ENCODE measurements at regions not wholly inside any gene's neighbourhood (a gene's known extent, or its start where the extent isn't known, plus 50 kb on each side); places are given as distances from the start of the nearest gene placed in this dataset.
A peak's percentile ranks its signal among the peaks of the same experiment; 100 is the strongest.
"Not testable (repeated sequence)": the region's sequence is repeated elsewhere in the genome, so short reads cannot be mapped to it uniquely, and the experiment has no call there.

DNA sequence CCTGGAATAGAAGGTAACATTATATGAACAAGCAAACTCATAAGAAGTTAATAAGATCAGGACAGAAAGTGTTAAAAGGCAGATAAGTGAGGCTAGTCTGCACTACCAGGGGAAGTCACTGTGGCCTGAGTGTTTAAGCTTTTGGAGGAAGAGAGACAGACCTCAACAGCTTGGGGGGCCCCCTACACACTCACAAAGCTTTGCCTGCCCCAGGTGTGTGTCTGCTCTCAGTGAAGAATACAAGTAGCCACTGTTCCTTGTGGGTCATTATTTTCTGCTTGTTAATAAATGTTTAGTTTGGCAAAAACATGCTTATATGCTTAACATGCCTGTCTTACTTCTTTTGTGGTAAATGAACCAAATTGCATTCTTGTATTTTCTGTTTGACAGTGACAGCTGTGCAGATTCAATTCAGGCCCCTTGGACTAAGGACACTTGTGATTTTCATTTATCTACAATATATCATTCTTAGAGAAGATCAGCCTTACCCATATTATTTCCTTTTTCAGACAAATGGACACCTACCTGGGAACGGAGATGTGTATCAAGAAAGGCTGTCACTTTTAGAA lies 50.7 kb upstream of the C12orf71 start:
- no peak for DNase-seq

- no peak for DNase-seq
Observed at GRCh38 chr12:27140478-27140969, 58.1 kb upstream of the C12orf71 start.

DNA sequence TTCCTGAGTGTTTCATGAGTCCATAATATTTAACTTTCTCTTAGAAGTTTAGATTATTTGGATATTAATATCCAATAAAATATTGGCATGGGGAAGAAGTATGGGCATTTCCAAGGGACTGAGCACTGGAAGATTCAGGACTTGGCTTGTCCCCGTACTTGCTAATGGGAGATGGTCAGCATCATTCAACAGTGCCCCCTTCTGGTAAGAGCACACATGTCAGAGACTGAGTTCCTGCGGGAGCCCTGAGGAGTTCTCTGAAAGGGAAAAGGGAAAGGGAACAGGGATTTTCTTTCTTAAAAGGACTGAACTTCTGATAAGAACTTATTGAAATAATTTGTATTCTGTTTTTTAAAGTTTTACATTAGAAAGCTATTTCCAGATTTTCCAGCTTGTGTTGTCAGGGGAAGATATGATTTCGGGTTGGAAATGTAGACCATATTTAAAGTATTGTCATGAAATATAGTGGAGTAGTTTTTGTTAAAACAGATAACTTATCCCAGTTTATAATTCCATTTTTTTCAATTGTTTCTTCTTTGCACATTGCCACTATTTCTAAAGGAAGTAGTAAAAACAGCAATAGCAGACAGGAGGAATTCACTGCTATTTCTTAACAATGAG lies 59.8 kb upstream of the C12orf71 start:
- DNase-seq, result peak; percentile 5

DNA sequence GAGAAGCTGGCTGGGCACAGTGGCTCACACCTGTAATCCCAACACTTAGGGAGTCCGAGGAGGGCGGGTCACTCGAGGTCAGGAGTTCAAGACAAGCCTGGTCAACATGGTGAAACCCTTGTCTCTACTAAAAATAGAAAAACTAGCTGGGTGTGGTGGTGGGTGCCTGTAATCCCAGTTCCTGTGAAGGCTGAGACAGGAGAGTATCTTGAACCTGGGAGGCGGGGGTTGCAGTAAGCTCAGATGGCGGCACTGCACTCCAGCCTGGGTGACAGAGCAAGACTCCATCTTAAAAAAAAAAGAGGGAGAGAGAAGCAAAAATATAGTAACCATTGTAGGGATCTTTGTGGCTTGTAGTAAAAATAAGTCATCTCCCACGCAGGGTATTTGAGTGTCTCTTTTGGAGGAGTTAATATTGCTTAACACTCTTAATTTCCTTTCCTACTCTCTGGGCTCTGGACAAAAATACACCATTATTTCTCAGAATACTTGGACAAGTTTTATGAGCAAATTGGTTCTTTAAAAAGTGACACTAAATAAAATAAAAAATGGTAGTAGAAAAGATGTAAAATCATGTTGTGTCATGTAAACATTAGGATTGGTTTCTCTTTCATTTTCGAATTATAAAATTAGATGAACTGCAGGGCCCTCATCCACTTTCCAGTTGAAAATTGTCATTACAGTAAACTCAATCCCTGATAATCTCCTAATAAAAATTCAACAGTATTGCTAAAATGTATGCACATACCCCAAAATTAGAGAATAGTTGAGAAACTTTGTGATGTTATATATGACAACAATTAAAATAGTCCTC lies 61.1 kb upstream of the C12orf71 start:
- no peak for DNase-seq

DNA sequence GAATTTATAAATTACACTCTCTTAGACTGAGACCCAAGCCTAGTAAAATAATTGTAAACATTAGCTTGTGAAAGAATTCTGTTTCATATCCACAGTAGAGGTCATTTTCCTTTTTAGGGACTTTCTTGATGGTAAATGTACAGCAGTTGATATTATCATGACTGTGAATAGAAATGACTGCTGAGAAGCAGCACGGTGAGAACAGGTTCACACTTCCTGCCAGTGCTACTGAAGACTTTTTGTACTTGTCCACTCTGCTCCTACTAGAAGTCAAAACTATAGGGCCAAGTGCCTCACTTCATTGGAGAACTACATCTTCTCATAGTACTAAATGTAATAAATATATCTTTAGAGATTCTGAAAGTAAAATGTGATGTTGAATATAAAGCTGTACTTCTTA lies 63.3 kb upstream of the C12orf71 start:
- not testable (repeated sequence) for DNase-seq

GRCh38 chr12:27148373-27148772 lies 66.0 kb upstream of the C12orf71 start:
- DNase-seq, result no peak

DNA sequence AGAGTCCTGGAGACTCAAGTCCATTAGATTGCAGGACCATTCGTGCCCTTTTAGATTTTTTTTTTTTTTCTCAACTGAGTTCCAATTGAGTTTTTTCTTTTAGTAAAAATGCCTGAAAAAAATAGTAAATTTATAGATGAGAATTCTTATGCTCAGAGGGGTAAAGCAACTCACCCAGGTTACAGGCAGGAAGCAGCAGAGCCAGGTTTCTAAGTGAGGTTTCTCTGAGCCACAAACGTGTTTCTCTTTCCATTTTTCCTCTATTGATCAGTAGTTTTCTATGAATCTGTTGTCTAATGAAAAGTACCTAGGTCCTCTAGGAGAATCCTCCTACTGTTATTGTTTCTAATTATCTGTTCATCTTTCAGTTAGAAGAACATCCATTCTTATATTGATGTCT lies 66.4 kb upstream of the C12orf71 start:
- DNase-seq, result no peak

- no peak for DNase-seq
Observed at GRCh38 chr12:27151479-27151878, 69.1 kb upstream of the C12orf71 start.

DNA sequence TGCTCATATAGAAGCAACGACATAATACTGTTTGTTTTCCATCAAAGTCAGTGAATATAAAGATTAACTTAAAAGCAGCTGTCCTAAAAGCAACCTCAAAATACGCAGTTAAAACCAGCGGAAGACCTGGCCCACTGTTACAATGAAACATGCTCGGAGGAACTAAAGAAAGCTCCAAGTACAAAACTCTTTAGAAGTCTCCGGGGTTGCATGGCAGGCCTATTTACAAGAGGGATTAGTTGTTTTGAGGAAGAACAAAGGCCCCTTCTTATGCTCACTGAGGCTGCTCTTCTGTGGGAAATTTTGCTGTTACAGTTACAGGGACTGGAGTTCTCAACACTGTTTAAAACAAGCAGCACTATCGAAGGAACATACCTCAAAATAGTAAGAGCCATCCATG lies 75.9 kb upstream of the C12orf71 start:
- DNase-seq, result no peak

DNA sequence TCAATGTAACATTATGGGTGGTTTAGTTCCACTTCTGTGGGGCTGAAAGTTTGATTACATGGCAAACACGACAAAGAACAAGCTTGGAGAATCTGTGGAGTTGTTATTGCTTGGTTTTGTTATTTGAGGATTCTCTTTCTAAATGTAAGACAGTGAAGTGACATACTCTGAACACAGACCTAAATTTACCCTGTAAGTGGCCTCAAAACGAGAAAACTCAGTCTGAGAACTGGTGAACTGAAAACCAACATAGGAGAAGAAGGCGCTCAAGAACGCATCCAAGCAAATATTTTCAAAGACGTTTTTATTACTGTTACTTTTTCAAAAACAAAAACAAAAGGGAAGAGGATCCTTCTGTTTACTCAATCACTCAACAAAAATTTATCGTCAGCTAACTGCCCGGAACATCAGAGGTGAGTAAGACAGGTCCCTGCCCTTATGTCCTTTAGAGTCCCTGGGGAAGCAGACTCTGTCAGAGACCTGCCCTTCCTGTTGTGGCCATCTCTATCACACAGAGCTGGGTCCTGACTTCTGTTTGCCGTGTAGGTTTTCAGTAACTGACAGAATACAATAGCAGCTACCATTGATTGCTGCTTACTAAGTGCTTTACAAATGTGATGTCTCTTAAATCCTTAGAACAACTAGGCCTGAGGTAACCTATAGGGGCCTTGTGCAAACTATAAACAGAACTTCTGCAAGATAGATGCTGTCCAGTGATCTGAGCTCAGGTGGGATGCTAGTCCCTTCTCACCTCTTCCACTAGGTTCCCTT lies 79.3 kb upstream of the C12orf71 start:
- no peak for DNase-seq

DNA sequence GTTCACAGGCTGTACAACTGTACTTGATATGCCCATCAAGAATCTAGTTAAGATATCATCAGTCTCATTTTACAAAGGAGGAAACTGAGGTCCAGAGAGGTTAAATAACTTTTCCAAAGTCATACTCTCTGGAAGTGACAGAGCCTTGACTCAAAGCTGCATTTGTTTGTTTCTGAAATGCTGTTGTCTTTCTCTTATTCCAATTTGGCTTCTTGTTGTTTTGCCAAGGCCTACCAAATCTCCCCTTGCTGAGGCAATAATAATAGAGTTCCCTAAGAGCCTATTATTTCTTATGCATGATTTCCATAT lies 79.8 kb upstream of the C12orf71 start:
- no peak for DNase-seq

- no peak for DNase-seq
Observed at GRCh38 chr12:27163048-27163715, 80.8 kb upstream of the C12orf71 start.

GRCh38 chr12:27163894-27164293 lies 80.2 kb upstream of the STK38L start:
- DNase-seq, result no peak

GRCh38 chr12:27164330-27165040 lies 79.6 kb upstream of the STK38L start:
- DNase-seq, result no peak

- DNase-seq, result not testable (repeated sequence)
Observed at GRCh38 chr12:27165958-27166357, 78.1 kb upstream of the STK38L start.

GRCh38 chr12:27171494-27171893 lies 72.6 kb upstream of the STK38L start:
- not testable (repeated sequence) for DNase-seq

DNA sequence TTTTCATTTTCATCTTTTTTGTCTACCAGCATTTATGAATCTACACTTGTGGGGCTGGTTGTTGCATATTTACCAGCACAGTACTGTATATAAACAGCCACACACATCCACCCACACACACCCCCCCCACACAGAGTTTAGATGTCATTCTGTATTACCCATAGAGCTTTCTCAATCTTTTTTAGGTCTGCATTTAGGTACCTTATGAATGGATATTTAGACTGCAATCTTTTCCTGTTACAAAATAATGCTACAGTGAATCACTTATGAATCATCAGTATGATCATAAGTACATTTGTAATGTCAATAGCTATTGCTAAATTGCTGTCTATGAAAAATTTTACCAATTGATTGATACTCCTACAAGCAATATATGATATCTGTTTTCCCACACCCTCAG lies 67.3 kb upstream of the STK38L start:
- DNase-seq, result no peak

DNA sequence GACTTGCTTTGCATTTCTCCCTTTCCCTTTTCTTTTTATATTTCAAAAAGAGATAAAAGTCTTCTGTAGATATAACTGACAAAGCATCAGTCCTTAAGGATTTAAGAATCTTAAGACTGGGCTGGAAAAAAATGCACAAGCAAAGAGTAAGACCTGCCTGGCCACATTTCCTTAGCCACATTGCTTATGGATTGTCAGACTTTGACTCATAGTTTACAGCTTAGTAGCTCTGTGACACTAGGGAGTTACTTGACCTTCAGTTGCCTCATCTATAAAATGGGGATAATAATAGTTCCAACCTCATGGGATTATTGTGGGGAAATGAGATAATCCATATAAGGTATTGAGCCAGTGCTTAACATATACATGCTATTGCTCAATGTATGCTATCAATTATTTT lies 66.4 kb upstream of the STK38L start:
- no peak for DNase-seq

DNA sequence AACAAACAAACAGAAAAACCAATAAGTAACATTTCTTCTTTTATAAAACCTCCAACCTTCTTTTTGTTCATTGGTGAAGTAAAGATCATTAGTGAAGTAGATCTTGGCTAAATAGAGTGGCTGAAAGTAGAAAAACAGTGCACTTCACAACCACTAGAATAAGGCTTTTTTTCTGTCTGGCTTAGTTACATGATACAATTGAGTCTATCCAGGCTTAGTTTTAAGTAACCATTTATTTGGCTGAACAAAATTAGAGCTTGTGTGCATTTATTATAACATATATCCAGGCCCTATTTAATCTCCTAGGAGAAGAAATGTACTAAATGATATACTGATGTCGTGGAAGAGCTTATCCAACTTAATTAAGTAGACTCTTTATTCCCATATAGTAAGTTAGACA lies 65.8 kb upstream of the STK38L start:
- DNase-seq, result no peak

DNA sequence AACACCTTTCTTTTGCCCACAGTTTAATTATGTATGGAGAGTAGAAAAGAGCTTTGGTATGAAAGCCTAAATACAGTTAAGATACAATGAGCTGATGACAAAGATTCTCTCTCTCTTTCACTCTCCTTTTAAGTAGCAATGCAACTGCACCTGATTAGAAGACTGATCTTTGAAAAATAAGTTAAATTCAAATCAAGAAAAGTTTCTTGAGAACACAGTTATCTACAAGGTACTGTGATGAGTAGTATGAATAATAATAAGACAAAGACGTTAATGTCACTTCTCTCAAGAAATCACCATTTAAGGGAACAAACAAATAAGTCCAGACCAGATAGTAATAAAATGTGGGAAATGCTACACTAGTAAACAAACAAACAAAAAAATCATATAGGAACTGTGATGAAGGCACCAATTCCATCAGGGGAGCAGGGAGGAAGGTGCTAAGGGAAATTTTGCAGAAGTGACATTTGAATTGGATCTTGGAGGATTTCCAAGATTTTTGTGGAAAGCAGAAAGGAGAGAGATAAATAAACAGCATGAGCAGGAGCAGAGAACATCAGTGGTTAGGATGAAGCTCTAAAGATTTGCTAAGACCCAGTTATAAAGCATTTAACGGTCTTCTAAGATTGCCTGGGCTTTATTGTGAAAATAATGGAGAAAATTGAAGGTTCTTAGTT lies 65.2 kb upstream of the STK38L start:
- no peak for DNase-seq

- DNase-seq, result no peak
Observed at GRCh38 chr12:27179400-27180214, 64.5 kb upstream of the STK38L start.
